Fibroblast of villous mesenchyme (primary cell): ENCODE measurements at regions not wholly inside any gene's neighbourhood (a gene's known extent, or its start where the extent isn't known, plus 50 kb on each side); places are given as distances from the start of the nearest gene placed in this dataset.

Source experiments
- DNase-seq: peaks from one replicate; pipeline ENCODE4 v3.0.0-alpha.2; 2010; ENCODE audit warnings: low read depth
- H3K4me3 ChIP-seq: 2 replicates; pipeline ENCODE4 v1.5.1; 2011; ENCODE audit warnings: low read depth, mild to moderate bottlenecking, low read length
- TF ChIP-seq, protein P1 (sequence below): IDR thresholded peaks from 2 replicates; pipeline ENCODE4 v1.5.1; 2012; ENCODE audit warnings: low read depth, mild to moderate bottlenecking, low read length; ENCODE audit not compliant: insufficient read depth

DNA sequence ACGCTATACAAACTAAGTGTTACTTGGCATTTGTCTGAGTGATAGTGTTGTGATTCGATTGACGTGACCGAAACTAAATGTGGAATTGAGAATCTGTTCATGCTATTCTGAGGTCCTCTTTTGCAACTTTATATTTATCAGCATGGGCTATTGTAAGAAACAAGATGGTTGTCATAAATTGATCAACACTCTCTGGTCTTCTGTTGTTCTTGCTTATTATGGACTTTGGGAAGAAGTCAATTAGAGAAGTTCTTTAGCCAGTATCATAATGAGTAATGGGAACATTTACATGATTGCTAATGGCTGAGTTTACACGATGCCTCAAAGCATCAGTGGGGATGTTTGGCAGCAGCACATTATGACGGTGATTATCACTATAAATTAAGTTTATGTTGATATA lies 195.0 kb downstream of the CD83 start:
- no peak overlapping the region for H3K4me3 ChIP-seq
- TF ChIP-seq, protein P1, sequence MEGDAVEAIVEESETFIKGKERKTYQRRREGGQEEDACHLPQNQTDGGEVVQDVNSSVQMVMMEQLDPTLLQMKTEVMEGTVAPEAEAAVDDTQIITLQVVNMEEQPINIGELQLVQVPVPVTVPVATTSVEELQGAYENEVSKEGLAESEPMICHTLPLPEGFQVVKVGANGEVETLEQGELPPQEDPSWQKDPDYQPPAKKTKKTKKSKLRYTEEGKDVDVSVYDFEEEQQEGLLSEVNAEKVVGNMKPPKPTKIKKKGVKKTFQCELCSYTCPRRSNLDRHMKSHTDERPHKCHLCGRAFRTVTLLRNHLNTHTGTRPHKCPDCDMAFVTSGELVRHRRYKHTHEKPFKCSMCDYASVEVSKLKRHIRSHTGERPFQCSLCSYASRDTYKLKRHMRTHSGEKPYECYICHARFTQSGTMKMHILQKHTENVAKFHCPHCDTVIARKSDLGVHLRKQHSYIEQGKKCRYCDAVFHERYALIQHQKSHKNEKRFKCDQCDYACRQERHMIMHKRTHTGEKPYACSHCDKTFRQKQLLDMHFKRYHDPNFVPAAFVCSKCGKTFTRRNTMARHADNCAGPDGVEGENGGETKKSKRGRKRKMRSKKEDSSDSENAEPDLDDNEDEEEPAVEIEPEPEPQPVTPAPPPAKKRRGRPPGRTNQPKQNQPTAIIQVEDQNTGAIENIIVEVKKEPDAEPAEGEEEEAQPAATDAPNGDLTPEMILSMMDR, result no peak
- DNase-seq, result no peak

GRCh38 chr6:14313248-14313647 lies 195.7 kb downstream of the CD83 start:
- H3K4me3 ChIP-seq, result no peak overlapping the region
- no peak for DNase-seq

DNA sequence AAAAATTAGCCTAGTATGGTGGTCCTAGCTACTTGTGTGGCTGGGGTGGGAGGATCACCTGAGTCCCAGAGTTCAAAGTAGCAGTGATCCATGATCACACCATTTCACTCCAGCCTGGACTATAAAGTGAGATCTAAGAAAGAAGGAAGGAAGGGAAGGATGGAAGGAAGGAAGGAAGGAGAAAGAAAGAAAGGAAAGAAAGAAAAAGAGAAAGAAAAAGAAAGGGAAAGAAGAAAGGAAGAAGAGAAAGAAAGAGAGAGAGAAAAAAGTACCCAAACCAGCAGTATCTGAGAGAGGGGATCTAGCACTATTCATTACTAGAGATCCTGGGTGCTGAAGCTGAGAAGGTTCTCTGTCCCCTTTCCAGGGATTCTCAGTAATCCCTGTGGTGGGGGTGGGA lies 197.8 kb downstream of the CD83 start:
- no peak overlapping the region for H3K4me3 ChIP-seq
- no peak for DNase-seq
- TF ChIP-seq, protein P1, result no peak

More at GRCh38 chr6:14313248-14313647, 195.7 kb downstream of the CD83 start:
- TF ChIP-seq, protein P1, result no peak

DNA sequence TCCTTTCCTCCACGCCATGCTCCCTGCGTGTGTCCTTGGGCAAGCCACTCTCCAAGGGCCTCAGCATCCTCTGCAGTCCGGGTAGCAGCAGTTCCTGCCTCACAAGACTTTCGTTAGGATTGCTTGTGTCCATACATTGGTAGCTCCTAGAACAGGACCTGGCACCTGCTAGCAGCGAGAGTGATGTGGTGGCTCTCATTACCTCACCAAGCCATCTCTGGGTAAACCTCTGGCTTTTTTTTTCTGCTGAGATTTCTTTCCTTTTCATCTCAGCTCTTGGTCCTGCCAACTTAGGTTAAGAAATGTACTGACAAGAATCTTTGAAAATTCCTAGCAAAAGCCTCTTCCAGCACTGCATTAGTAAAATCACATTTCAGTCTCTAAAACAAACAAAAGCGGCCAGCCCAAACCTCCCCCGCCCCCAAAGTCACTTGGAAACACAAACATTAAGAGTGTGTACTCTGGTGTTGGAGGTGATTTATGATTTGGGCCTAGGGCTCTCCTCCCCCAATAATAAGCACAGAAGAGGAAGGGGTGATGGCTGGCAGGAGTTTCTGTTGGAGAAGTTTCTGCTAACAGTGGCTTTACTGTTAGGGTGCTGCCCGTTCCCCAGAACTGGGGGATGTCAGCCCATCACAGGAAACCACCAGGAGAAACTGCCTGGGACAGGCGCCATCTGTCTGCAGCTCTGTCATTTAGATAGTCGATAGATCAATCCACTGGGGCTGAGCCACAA lies 199.2 kb downstream of the CD83 start:
- DNase-seq, result no peak
- H3K4me3 ChIP-seq, result no peak overlapping the region
- TF ChIP-seq, protein P1, result no peak

DNA sequence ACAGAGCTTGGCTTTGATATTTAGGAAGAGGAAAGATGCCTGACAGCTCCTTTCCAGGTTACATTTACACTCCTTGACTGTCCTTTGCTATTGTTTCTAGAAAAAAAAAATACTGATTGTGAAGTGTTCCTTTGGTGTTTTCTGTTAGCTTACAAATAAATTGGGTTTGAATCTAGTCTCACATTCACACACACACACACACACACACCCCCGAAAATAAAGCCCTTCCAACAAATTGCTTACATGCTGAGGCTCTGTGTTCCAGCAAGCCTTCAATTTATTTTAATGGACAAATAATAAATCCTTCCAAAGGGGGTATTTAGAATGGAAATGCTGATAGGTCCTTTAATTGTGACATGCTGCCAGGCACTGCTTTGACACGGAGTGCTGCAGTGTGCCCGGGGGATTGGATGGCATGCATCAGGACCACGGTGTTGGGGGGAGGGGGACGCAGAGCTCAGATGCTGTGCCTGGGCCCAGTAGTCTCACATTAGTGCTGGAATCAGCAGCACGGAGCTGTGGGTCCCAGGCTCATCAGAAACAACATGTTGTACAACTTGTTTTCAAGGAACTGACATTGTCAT lies 199.9 kb downstream of the CD83 start:
- TF ChIP-seq, protein P1, result no peak
- H3K4me3 ChIP-seq, result no peak overlapping the region

GRCh38 chr6:14320332-14320731 lies 202.8 kb downstream of the CD83 start:
- DNase-seq, result no peak
- TF ChIP-seq, protein P1, result no peak
- H3K4me3 ChIP-seq, result no peak overlapping the region

More for the DNA sequence above, 199.9 kb downstream of the CD83 start:
- DNase-seq, result no peak
